IPS-15b (cell line): ENCODE measurements at regions not wholly inside any gene's neighbourhood (a gene's known extent, or its start where the extent isn't known, plus 50 kb on each side); places are given as distances from the start of the nearest gene placed in this dataset.

Source experiments
- H3K27me3 ChIP-seq: one replicate; pipeline ENCODE4 v1.6.1; 2013; ENCODE audit warnings: low read length; ENCODE audit not compliant: control insufficient read depth, insufficient read depth
- H3K36me3 ChIP-seq: one replicate; pipeline ENCODE4 v1.6.1; 2013; ENCODE audit warnings: low read length; ENCODE audit not compliant: control insufficient read depth, insufficient read depth
- H3K4me1 ChIP-seq: one replicate; pipeline ENCODE4 v1.6.1; 2013; ENCODE audit warnings: mild to moderate bottlenecking, low read length; ENCODE audit not compliant: control insufficient read depth, insufficient read depth
- H3K4me3 ChIP-seq: one replicate; pipeline ENCODE4 v1.5.1; 2013; ENCODE audit warnings: low read depth, low read length
- H3K9ac ChIP-seq: one replicate; pipeline ENCODE4 v1.6.1; 2013; ENCODE audit warnings: low read depth, mild to moderate bottlenecking, low read length
- H3K9me3 ChIP-seq: one replicate; pipeline ENCODE4 v1.6.1; 2013; ENCODE audit warnings: mild to moderate bottlenecking, low read length; ENCODE audit not compliant: control insufficient read depth, insufficient read depth

GRCh38 chr13:74977498-74977897 lies 504.5 kb downstream of the TBC1D4 start:
- Histone ChIP-seq H3K9me3 (no peaks in the 10 kb centered on the region), H3K4me3 (no peak overlapping the region), H3K27me3 (no peaks in the 10 kb centered on the region), H3K9ac (no peak overlapping the region), H3K36me3 (no peaks in the 10 kb centered on the region), H3K4me1 (peaks cover 2% of the 10 kb centered on the region)

GRCh38 chr13:74975111-74975510 lies 506.9 kb downstream of the TBC1D4 start:
- no peaks in the 10 kb centered on the region for H3K36me3 ChIP-seq
- no peaks in the 10 kb centered on the region for H3K9me3 ChIP-seq
- no peak overlapping the region for H3K4me3 ChIP-seq
- no peak overlapping the region for H3K9ac ChIP-seq
- peaks cover 2% of the 10 kb centered on the region for H3K4me1 ChIP-seq
- H3K27me3 ChIP-seq: no peaks in the 10 kb centered on the region

- no peaks in the 10 kb centered on the region for H3K27me3 ChIP-seq
- H3K4me3 ChIP-seq: no peak overlapping the region
- H3K36me3 ChIP-seq: no peaks in the 10 kb centered on the region
- H3K9me3 ChIP-seq: no peaks in the 10 kb centered on the region
- H3K4me1 ChIP-seq: peaks cover 2% of the 10 kb centered on the region
- H3K9ac ChIP-seq: no peak overlapping the region
Measured at GRCh38 chr13:74973935-74974879, 507.8 kb downstream of the TBC1D4 start.

- Histone ChIP-seq H3K9ac (no peak overlapping the region), H3K4me1 (no peaks in the 10 kb centered on the region), H3K36me3 (no peaks in the 10 kb centered on the region), H3K27me3 (no peaks in the 10 kb centered on the region), H3K4me3 (no peak overlapping the region), H3K9me3 (no peaks in the 10 kb centered on the region)
Measured at GRCh38 chr13:74969419-74969818, 512.5 kb downstream of the TBC1D4 start.

- H3K4me1 ChIP-seq: no peaks in the 10 kb centered on the region
- H3K9ac ChIP-seq: no peak overlapping the region
- H3K9me3 ChIP-seq: no peaks in the 10 kb centered on the region
- H3K4me3 ChIP-seq: no peak overlapping the region
- no peaks in the 10 kb centered on the region for H3K36me3 ChIP-seq
- no peaks in the 10 kb centered on the region for H3K27me3 ChIP-seq
Measured at GRCh38 chr13:74966814-74967424, 515.0 kb downstream of the TBC1D4 start.

- H3K9me3 ChIP-seq: no peaks in the 10 kb centered on the region
- H3K9ac ChIP-seq: no peak overlapping the region
Measured at GRCh38 chr13:74966275-74966674, 515.7 kb downstream of the TBC1D4 start.

GRCh38 chr13:74945637-74946036 lies 536.3 kb downstream of the TBC1D4 start:
- H3K36me3 ChIP-seq: no peaks in the 10 kb centered on the region
- H3K4me3 ChIP-seq: no peak overlapping the region
- H3K9me3 ChIP-seq: no peaks in the 10 kb centered on the region
- H3K4me1 ChIP-seq: no peaks in the 10 kb centered on the region
- H3K9ac ChIP-seq: no peak overlapping the region
- H3K27me3 ChIP-seq: no peaks in the 10 kb centered on the region

More at GRCh38 chr13:74966275-74966674, 515.7 kb downstream of the TBC1D4 start:
- Histone ChIP-seq H3K36me3 (no peaks in the 10 kb centered on the region), H3K4me3 (no peak overlapping the region), H3K27me3 (no peaks in the 10 kb centered on the region), H3K4me1 (no peaks in the 10 kb centered on the region)

GRCh38 chr13:74931698-74932433 lies 550.1 kb downstream of the TBC1D4 start:
- Histone ChIP-seq H3K9me3 (no peaks in the 10 kb centered on the region), H3K27me3 (no peaks in the 10 kb centered on the region), H3K9ac (no peak overlapping the region), H3K36me3 (no peaks in the 10 kb centered on the region), H3K4me3 (no peak overlapping the region), H3K4me1 (no peaks in the 10 kb centered on the region)

- Histone ChIP-seq H3K4me1 (no peaks in the 10 kb centered on the region), H3K9me3 (no peaks in the 10 kb centered on the region), H3K9ac (no peak overlapping the region), H3K27me3 (no peaks in the 10 kb centered on the region), H3K36me3 (no peaks in the 10 kb centered on the region), H3K4me3 (no peak overlapping the region)
Measured at GRCh38 chr13:74930402-74931165, 551.4 kb downstream of the TBC1D4 start.

GRCh38 chr13:74929436-74929835 lies 552.5 kb downstream of the TBC1D4 start:
- Histone ChIP-seq H3K9me3 (no peaks in the 10 kb centered on the region), H3K4me1 (no peaks in the 10 kb centered on the region), H3K36me3 (no peaks in the 10 kb centered on the region), H3K9ac (no peak overlapping the region), H3K4me3 (no peak overlapping the region), H3K27me3 (no peaks in the 10 kb centered on the region)

GRCh38 chr13:74927823-74928222 lies 554.1 kb downstream of the TBC1D4 start:
- Histone ChIP-seq H3K36me3 (no peaks in the 10 kb centered on the region), H3K4me3 (no peak overlapping the region), H3K27me3 (no peaks in the 10 kb centered on the region), H3K9ac (no peak overlapping the region), H3K9me3 (no peaks in the 10 kb centered on the region), H3K4me1 (no peaks in the 10 kb centered on the region)
